Hematopoietic multipotent progenitor cell treated with erythropoietin and hydrocortisone succinate and interleukin-3 and kit ligand, for 15 days (in vitro differentiated cells): ENCODE measurements at regions not wholly inside any gene's neighbourhood (a gene's known extent, or its start where the extent isn't known, plus 50 kb on each side); places are given as distances from the start of the nearest gene placed in this dataset.
"Not testable (repeated sequence)": the region's sequence is repeated elsewhere in the genome, so short reads cannot be mapped to it uniquely, and the experiment has no call there.

Experiments used
- DNase-seq: peaks from one replicate; pipeline ENCODE4 v3.0.0-alpha.2; 2015; ENCODE audit warnings: low spot score

- DNase-seq, result no peak
These were observed 118.9 kb downstream of the ACAA2 start for GRCh38 chr18:49694402-49694801.

GRCh38 chr18:49693717-49694005 is 119.7 kb downstream of the ACAA2 start:
- DNase-seq, result no peak

- no peak for DNase-seq
These were observed 120.2 kb downstream of the ACAA2 start for GRCh38 chr18:49692906-49693716.

GRCh38 chr18:49691177-49691608 is 122.1 kb downstream of the ACAA2 start:
- no peak for DNase-seq

- DNase-seq, result no peak
These were observed 123.0 kb downstream of the ACAA2 start for GRCh38 chr18:49690312-49690711.

- DNase-seq, result no peak
These were observed 123.5 kb downstream of the LIPG start for GRCh38 chr18:49685231-49685942.

- DNase-seq, result not testable (repeated sequence)
These were observed 120.9 kb downstream of the LIPG start for GRCh38 chr18:49682803-49683190.

GRCh38 chr18:49682173-49682802 is 120.4 kb downstream of the LIPG start:
- DNase-seq, result no peak

- DNase-seq, result no peak
These were observed 119.5 kb downstream of the LIPG start for GRCh38 chr18:49681387-49681786.

GRCh38 chr18:49678440-49678839 is 116.6 kb downstream of the LIPG start:
- no peak for DNase-seq

GRCh38 chr18:49677762-49678413 is 116.0 kb downstream of the LIPG start:
- DNase-seq, result no peak

- no peak for DNase-seq
These were observed 115.2 kb downstream of the LIPG start for GRCh38 chr18:49677081-49677480.

- no peak for DNase-seq
These were observed 111.4 kb downstream of the LIPG start for GRCh38 chr18:49673281-49673680.

- DNase-seq, result no peak
These were observed 111.0 kb downstream of the LIPG start for GRCh38 chr18:49672853-49673252.

- DNase-seq, result no peak
These were observed 107.5 kb downstream of the LIPG start for GRCh38 chr18:49669403-49669802.

- DNase-seq, result no peak
These were observed 106.9 kb downstream of the LIPG start for GRCh38 chr18:49668574-49669275.

GRCh38 chr18:49667462-49667861 is 105.6 kb downstream of the LIPG start:
- DNase-seq, result no peak

- no peak for DNase-seq
These were observed 104.4 kb downstream of the LIPG start for GRCh38 chr18:49666045-49666775.

GRCh38 chr18:49663899-49664890 is 102.3 kb downstream of the LIPG start:
- DNase-seq, result no peak

- DNase-seq, result no peak
These were observed 100.6 kb downstream of the LIPG start for GRCh38 chr18:49662506-49662905.
